Adipocyte (in vitro differentiated cells): ENCODE measurements at regions not wholly inside any gene's neighbourhood (a gene's known extent, or its start where the extent isn't known, plus 50 kb on each side); places are given as distances from the start of the nearest gene placed in this dataset.
"Not testable (repeated sequence)": the region's sequence is repeated elsewhere in the genome, so short reads cannot be mapped to it uniquely, and the experiment has no call there.

Experiments used
- DNase-seq: peaks from one replicate; pipeline ENCODE4 v3.0.0-alpha.2; 2015; ENCODE audit warnings: low read depth
- H3K27me3 ChIP-seq: replicated peaks from 2 replicates; pipeline ENCODE4 v1.7.0; 2013; ENCODE audit warnings: mild to moderate bottlenecking, low read length, moderate library complexity; ENCODE audit not compliant: control insufficient read depth, insufficient read depth
- H3K36me3 ChIP-seq: 2 replicates; pipeline ENCODE4 v1.7.0; 2013; ENCODE audit warnings: low read length, mild to moderate bottlenecking, moderate library complexity; ENCODE audit not compliant: control insufficient read depth, insufficient read depth, severe bottlenecking
- H3K4me1 ChIP-seq: 2 replicates; pipeline ENCODE4 v1.7.0; 2013; ENCODE audit warnings: mild to moderate bottlenecking, low read length, moderate library complexity; ENCODE audit not compliant: control insufficient read depth, insufficient read depth
- H3K4me3 ChIP-seq: 2 replicates; pipeline ENCODE4 v1.7.0; 2013; ENCODE audit warnings: mild to moderate bottlenecking, low read length, moderate library complexity
- H3K9ac ChIP-seq: 2 replicates; pipeline ENCODE4 v1.7.0; 2013; ENCODE audit warnings: mild to moderate bottlenecking, low read length, moderate library complexity
- H3K9me3 ChIP-seq: 2 replicates; pipeline ENCODE4 v1.7.0; 2013; ENCODE audit warnings: mild to moderate bottlenecking, low read length, moderate library complexity; ENCODE audit not compliant: control insufficient read depth

DNA sequence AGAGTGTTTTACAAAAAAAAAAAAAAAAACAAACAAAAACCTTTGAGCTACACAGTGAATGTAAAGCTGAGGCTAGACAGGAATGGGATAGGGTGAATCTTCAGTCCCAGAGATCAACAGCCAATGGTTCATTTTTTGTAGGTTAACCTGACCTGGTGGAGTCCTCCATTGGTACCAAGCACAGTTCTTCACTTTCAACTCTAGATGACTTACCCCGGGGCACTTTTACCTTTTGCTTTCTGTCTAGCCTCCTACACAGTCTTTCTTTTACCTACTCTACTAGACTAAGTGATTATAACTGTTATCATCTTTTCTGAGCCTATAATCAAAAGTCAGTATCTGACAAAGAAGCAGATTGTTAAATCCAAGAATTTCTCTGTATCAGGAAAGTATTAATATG, 50.9 kb downstream of the ANXA2R start:
- DNase-seq: no peak
- Histone ChIP-seq H3K27me3 (no peaks in the 10 kb centered on the region), H3K9ac (no peak overlapping the region), H3K4me3 (peak overlapping the region; percentile 14), H3K4me1 (peaks cover 34% of the 10 kb centered on the region), H3K9me3 (peaks cover 6% of the 10 kb centered on the region), H3K36me3 (no peaks in the 10 kb centered on the region)

DNA sequence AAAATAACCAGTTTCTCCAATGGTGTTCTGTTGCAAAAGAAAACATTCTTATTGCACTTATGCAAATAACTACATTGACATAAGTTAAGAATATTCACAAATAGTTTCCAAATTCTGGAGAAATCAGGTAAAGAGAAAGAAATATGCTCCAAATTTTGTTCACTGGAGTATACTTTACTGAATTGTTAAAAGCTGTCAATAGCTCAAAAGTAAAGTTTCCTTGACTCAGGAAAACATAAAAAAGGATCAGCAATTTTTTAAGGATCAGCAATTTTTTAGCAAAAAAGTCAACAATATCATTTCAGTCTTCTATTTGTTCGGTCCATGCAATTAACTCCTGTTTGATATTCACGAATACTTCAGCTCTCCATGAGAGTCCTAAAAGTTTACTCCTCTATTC, 51.6 kb downstream of the ANXA2R start:
- no peak overlapping the region for H3K9ac ChIP-seq
- no peak overlapping the region for H3K4me3 ChIP-seq
- H3K27me3 ChIP-seq: no peaks in the 10 kb centered on the region
- H3K36me3 ChIP-seq: no peaks in the 10 kb centered on the region
- DNase-seq: no peak
- peaks cover 6% of the 10 kb centered on the region for H3K9me3 ChIP-seq
- peaks cover 32% of the 10 kb centered on the region for H3K4me1 ChIP-seq

DNA sequence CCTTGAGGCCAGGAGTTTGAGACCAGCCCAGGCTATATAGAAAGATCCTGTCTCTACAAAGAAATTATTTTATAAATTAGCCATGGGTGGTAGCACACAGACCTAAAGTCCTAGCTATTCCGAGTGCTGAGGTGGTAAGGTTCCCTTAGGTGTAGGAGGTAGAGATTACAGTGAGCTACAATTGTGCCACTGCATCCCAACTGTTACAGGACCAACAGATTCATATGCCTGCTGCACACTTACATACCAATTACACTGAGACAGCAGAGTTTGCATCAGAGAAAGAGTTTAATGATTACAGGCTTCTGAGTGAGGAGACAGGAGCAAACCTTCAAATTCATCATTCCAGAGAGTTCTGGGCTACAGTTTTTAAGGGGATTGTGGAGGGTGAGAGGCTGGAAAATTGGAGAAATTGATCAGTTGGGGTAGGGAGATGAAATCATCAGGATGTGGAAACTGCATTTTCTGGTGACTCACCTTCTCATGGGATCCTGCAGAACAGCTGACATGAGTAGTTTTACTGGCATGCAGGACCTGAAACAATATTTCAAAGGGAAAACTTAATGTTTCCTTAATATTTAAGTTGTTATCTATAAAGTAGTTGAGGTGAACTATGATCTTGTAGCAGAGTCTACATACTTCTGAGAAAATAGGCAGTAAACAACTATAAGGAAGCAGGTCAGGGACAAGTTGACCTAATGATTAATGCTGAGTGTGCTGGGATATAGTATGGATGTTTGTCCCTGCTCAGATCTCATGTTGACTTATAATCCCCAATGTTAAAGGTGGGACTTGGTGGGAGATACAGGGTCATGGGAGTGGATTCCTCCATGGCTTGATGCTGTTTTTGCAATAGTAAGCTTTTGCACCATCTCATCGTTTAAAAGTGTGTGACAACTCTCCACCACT, 54.7 kb downstream of the ANXA2R start:
- no peaks in the 10 kb centered on the region for H3K36me3 ChIP-seq
- no peaks in the 10 kb centered on the region for H3K27me3 ChIP-seq
- H3K9me3 ChIP-seq: peaks cover 6% of the 10 kb centered on the region
- DNase-seq: peak; percentile 73
- H3K4me1 ChIP-seq: peaks cover 26% of the 10 kb centered on the region
- H3K4me3 ChIP-seq: peak overlapping the region; percentile 28
- peak overlapping the region; percentile 25 for H3K9ac ChIP-seq

DNA sequence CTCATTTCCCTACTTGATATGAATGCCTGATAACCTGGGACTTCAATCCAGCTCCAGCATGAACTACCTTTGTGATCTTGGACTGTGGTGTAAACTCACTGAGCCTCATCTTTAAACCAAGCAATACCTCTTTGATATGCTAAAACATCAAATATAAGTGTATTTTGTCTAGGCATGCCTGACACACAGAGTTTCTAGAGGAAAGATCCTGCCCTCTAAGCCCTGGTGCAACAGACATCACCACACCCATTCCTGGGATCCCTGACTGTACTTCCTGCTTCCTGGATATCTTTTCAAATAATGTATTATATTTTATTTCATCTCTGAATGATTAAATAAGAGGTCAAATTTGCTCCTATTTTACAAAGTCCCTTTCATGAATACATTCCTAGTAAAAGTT, 55.8 kb downstream of the ANXA2R start:
- Histone ChIP-seq H3K27me3 (no peaks in the 10 kb centered on the region), H3K36me3 (no peaks in the 10 kb centered on the region), H3K4me3 (no peak overlapping the region), H3K4me1 (peaks cover 26% of the 10 kb centered on the region), H3K9me3 (peaks cover 6% of the 10 kb centered on the region), H3K9ac (no peak overlapping the region)
- no peak for DNase-seq

DNA sequence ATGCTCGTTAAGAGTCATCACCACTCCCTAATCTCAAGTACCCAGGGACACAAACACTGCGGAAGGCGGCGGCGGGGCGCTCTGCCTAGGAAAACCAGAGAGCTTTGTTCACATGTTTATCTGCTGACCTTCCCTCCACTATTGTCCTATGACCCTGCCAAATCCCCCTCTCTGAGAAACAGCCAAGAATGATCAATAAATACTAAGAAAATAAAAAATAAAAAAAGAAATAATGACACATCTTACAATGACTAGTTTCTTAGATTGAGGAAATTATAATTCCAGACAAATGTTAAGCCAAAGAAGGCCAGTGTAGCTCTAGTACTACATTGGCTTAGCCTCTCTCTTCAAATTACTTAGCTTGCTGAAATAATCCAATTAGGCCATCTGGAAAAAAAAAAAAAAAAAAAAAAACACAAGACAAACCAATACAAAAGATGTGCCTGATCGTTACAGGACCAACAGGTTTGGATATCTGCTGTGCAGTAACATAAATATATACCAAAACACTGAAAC, 58.0 kb downstream of the ANXA2R start:
- Histone ChIP-seq H3K36me3 (no peaks in the 10 kb centered on the region), H3K9ac (peak overlapping the region; percentile 61)
- DNase-seq: no peak

DNA sequence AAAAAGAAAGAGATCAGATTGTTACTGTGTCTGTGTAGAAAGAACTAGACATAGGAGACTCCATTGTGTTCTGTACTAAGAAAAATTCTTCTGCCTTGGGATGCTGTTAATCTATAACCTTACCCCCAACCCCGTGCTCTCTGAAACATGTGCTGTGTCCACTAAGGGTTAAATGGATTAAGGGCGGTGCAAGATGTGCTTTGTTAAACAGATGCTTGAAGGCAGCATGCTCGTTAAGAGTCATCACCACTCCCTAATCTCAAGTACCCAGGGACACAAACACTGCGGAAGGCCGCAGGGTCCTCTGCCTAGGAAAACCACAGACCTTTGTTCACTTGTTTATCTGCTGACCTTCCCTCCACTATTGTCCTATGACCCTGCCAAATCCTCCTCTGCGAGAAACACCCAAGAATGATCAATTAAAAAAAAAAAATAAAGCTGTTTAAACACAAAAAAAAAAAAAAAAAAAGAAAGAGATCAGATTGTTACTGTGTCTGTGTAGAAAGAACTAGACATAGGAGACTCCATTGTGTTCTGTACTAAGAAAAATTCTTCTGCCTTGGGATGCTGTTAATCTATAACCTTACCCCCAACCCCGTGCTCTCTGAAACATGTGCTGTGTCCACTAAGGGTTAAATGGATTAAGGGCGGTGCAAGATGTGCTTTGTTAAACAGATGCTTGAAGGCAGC, 58.6 kb downstream of the ANXA2R start:
- H3K9me3 ChIP-seq, H3K4me3 ChIP-seq, H3K36me3 ChIP-seq, H3K9ac ChIP-seq, DNase-seq, H3K27me3 ChIP-seq: not testable (repeated sequence)
- peaks cover 26% of the 10 kb centered on the region for H3K4me1 ChIP-seq

More for the DNA sequence above, 58.0 kb downstream of the ANXA2R start:
- no peaks in the 10 kb centered on the region for H3K27me3 ChIP-seq
- H3K4me1 ChIP-seq: peaks cover 26% of the 10 kb centered on the region
- H3K4me3 ChIP-seq: no peak overlapping the region
- no peaks in the 10 kb centered on the region for H3K9me3 ChIP-seq

DNA sequence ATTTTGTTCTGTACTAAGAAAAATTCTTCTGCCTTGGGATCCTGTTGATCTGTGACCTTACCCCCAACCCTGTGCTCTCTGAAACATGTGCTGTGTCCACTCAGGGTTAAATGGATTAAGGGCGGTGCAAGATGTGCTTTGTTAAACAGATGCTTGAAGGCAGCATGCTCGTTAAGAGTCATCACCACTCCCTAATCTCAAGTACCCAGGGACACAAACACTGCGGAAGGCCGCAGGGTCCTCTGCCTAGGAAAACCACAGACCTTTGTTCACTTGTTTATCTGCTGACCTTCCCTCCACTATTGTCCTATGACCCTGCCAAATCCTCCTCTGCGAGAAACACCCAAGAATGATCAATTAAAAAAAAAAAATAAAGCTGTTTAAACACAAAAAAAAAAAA, 59.1 kb downstream of the ANXA2R start:
- not testable (repeated sequence) for H3K36me3 ChIP-seq, H3K27me3 ChIP-seq, H3K9me3 ChIP-seq, DNase-seq, H3K9ac ChIP-seq, H3K4me3 ChIP-seq
- peaks cover 25% of the 10 kb centered on the region for H3K4me1 ChIP-seq

DNA sequence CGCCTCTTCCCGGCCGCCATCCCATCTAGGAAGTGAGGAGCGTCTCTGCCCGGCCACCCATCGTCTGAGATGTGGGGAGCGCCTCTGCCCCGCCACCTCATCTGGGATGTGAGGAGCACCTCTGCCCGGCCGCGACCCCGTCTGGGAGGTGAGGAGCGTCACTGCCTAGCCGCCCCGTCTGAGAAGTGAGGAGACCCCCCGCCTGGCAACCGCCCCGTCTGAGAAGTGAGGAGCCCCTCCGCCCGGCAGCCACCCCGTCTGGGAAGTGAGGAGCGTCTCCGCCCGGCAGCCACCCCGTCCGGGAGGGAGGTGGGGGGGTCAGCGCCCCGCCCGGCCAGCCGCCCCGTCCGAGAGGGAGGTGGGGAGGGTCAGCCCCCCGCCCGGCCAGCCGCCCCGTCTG, 59.7 kb downstream of the ANXA2R start:
- H3K9ac ChIP-seq, DNase-seq, H3K9me3 ChIP-seq, H3K36me3 ChIP-seq, H3K27me3 ChIP-seq, H3K4me3 ChIP-seq: not testable (repeated sequence)
- H3K4me1 ChIP-seq: peaks cover 19% of the 10 kb centered on the region

DNA sequence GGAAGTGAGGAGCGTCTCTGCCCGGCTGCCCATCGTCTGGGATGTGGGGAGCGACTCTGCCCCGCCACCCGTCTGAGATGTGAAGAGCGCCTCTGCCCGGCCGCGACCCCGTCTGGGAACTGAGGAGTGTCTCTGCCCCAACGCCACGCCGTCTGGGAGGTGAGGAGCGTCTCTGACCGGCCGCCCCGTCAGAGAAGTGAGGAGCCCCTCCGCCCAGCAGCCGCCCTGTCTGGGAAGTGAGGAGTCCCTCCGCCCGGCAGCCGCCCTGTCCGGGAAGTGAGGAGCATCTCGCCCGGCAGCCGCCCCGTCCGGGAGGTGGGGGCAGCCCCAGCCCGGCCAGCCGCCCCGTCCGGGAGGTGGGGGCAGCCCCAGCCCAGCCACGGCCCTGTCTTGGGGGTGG, 60.9 kb downstream of the ANXA2R start:
- H3K9me3 ChIP-seq, DNase-seq, H3K4me1 ChIP-seq, H3K4me3 ChIP-seq, H3K36me3 ChIP-seq, H3K9ac ChIP-seq, H3K27me3 ChIP-seq: not testable (repeated sequence)

DNA sequence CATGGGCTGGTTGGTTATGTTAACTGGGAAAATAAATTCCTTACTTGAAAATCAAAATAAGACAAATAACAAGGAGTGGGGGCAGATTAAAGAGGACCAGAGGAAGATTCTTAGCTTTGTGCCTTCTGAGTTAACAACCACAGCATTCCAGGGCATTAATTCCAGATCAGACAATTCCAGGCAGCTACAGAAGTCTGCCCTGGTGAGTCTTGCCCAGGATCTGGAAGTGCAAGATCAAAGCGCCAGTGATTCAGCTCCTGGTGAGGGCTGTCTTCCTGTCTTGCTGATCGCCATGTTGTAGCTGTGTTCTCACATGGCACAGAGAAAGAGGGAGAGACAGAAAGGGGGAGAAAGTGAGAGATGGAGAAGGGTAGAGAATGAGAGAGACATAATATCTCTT, 65.6 kb downstream of the ANXA2R start:
- H3K9me3 ChIP-seq: no peaks in the 10 kb centered on the region
- no peak overlapping the region for H3K4me3 ChIP-seq
- no peaks in the 10 kb centered on the region for H3K36me3 ChIP-seq
- H3K9ac ChIP-seq: no peak overlapping the region
- H3K4me1 ChIP-seq: no peaks in the 10 kb centered on the region
- H3K27me3 ChIP-seq: no peaks in the 10 kb centered on the region
- DNase-seq: no peak

DNA sequence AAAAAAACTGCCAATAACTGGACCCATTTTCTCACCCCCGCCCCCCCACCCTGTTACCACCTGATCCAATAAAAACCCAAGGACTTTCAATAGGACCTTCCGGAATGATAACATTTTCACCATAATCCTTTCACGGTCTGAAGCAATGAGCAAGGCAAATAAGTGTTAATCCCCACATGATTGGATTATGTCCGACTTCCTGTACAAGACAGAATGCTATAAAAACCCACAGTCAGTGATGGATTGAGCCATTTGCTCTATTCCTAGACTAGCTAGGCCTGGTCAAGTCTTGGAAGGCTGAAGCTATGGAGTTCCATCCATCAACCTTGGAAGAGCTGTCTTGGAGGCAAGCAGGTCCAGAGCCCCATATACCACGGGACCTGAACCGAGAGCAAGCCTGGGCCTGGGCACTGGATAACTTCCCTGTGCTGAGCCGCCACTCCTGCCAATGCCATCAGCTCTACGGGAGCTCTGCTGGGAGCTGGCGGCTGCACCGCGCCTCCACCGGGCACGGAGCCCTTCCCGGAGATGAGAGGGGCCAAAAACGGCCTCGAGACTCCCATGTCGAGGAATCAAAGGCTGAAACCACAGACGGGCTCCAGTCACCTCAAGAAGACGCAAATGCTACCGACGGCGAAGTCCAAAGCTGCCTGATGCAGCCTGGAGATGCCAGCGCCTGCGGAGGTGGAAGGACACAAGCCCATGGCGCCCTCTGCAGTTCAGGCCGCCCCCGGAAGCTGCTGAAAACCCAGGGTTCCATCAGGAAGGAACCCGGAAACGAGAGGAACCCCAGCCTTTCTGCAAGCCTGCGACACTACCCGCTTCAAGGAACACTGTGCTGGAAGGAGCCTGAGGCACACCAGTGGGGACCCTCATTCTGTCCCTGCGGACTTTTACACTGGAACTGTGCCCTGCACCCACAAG, 69.2 kb downstream of the ANXA2R start:
- no peak for DNase-seq
- no peak overlapping the region for H3K4me3 ChIP-seq

More for the DNA sequence above, 69.2 kb downstream of the ANXA2R start:
- Histone ChIP-seq H3K9me3 (no peaks in the 10 kb centered on the region), H3K36me3 (no peaks in the 10 kb centered on the region), H3K9ac (no peak overlapping the region), H3K4me1 (no peaks in the 10 kb centered on the region), H3K27me3 (no peaks in the 10 kb centered on the region)
